ENCODE measurements at regions not wholly inside any gene's neighbourhood (a gene's known extent, or its start where the extent isn't known, plus 50 kb on each side); places are given as distances from the start of the nearest gene placed in this dataset.

DNA sequence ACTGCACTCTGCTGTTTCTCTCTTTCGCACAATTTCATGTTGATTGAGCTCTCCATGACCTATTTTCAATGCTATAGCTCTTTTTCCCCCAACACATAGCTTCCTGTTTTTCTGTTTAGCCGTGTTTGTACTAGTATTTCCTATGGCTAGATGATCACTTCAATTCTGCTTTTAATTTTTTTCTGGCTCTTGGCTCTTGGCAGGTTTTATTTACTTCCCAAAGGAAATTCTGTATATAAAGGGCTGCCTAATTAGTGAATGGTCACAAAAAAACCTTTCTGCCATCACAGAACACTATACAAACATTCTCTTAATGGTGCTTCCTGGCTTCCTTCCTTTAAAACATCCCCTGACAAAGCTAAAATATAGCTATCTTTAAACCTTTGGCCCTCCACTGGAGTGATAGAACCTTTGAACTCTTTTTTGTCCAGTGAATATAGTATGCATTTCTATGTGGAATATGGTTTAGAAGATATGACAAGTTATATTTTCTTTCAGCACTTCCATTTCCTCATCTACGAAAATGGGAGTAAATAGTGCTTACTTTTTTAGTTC lies 88.2 kb downstream of the RASSF9 start:
- DNase-seq (ENCODE audit: low read depth), result no peak

Data from LHCN-M2 (cell line).